Right atrium auricular region (tissue), 2 donors: ENCODE measurements at regions not wholly inside any gene's neighbourhood (a gene's known extent, or its start where the extent isn't known, plus 50 kb on each side); places are given as distances from the start of the nearest gene placed in this dataset.

ENCODE experiments used
- DNase-seq: peaks from one replicate; pipeline ENCODE4 v3.0.0-alpha.2; 2019; ENCODE audit warnings: low spot score
- H3K27ac ChIP-seq, 2 donors: fragments of 200-600 bp; sonication (generic); 1 replicate in 1 of 2; 2 replicates in 1 of 2; pipeline ENCODE4 v1.5.1; 2016 to 2019
- H3K27me3 ChIP-seq, 2 donors: fragments of 200-600 bp; sonication (generic); one replicate each; pipeline versions ENCODE4 v1.5.1 to v1.6.0; 2017 to 2019
- H3K36me3 ChIP-seq: fragments of 200-600 bp; sonication (generic); one replicate; pipeline ENCODE4 v1.5.1; 2016
- H3K4me1 ChIP-seq, 2 donors: fragments of 200-600 bp; sonication (generic); one replicate each; pipeline versions ENCODE4 v1.5.1 to v1.6.0; 2017 to 2019
- H3K4me3 ChIP-seq, 2 donors: fragments of 200-600 bp; sonication (generic); 1 replicate in 1 of 2; 2 replicates in 1 of 2; pipeline ENCODE4 v1.5.1; 2017 to 2019; ENCODE audit warnings: mild to moderate bottlenecking in 1 of 2, moderate library complexity in 1 of 2
- H3K9me3 ChIP-seq, 2 donors: fragments of 200-600 bp; sonication (generic); one replicate each; pipeline ENCODE4 v1.5.1; 2019
- TF ChIP-seq, protein P1 (sequence below), 2 donors: fragments of 200-600 bp; sonication (generic); IDR thresholded peaks; one replicate each; pipeline ENCODE4 v1.5.1; 2019; ENCODE audit warnings: antibody characterized with exemption in 2 of 2

- H3K4me1 ChIP-seq = no peaks in the 10 kb centered on the region
- H3K27ac ChIP-seq = no peak overlapping the region
- no peak overlapping the region for H3K4me3 ChIP-seq
- no peaks in the 10 kb centered on the region for H3K9me3 ChIP-seq
- no peak for DNase-seq
- no peaks in the 10 kb centered on the region for H3K36me3 ChIP-seq
- TF ChIP-seq, protein P1, sequence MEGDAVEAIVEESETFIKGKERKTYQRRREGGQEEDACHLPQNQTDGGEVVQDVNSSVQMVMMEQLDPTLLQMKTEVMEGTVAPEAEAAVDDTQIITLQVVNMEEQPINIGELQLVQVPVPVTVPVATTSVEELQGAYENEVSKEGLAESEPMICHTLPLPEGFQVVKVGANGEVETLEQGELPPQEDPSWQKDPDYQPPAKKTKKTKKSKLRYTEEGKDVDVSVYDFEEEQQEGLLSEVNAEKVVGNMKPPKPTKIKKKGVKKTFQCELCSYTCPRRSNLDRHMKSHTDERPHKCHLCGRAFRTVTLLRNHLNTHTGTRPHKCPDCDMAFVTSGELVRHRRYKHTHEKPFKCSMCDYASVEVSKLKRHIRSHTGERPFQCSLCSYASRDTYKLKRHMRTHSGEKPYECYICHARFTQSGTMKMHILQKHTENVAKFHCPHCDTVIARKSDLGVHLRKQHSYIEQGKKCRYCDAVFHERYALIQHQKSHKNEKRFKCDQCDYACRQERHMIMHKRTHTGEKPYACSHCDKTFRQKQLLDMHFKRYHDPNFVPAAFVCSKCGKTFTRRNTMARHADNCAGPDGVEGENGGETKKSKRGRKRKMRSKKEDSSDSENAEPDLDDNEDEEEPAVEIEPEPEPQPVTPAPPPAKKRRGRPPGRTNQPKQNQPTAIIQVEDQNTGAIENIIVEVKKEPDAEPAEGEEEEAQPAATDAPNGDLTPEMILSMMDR (IDR thresholded peaks at IDR 0.05) = no peak
- no peaks in the 10 kb centered on the region for H3K27me3 ChIP-seq
These were observed 56.0 kb upstream of the PRELP start for GRCh38 chr1:203419558-203419957.

GRCh38 chr1:203420263-203420662 is 55.3 kb upstream of the PRELP start:
- no peaks in the 10 kb centered on the region for H3K36me3 ChIP-seq
- TF ChIP-seq, protein P1 (IDR thresholded peaks at IDR 0.05) = no peak
- no peak for DNase-seq
- no peaks in the 10 kb centered on the region for H3K27me3 ChIP-seq
- no peaks in the 10 kb centered on the region for H3K4me1 ChIP-seq
- no peak overlapping the region for H3K27ac ChIP-seq
- no peak overlapping the region for H3K4me3 ChIP-seq
- H3K9me3 ChIP-seq = no peaks in the 10 kb centered on the region

DNA sequence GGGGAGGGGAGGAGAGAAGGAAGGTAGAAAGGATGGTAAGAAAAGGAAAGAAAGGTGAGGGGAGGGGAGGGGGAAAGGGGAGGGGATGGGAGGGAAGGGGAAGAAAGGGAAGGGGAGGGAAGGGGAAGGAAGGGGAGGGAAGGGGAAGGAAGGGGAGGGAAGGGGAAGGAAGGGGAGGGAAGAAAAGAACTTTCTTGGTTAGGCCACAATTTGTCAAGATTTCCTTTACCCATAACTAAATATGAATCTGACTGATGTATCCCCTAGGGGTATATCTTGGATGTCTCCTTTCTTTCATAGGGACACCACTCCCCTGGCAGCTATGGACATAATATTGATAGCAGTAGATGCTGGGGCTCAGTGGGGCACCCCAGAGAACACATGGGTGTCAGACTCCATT is 54.4 kb upstream of the PRELP start:
- TF ChIP-seq, protein P1 (IDR thresholded peaks at IDR 0.05) = no peak
- no peaks in the 10 kb centered on the region for H3K9me3 ChIP-seq
- no peaks in the 10 kb centered on the region for H3K27me3 ChIP-seq
- H3K36me3 ChIP-seq = no peaks in the 10 kb centered on the region
- H3K4me1 ChIP-seq = no peaks in the 10 kb centered on the region
- H3K4me3 ChIP-seq = no peak overlapping the region
- no peak for DNase-seq
- H3K27ac ChIP-seq = no peak overlapping the region

DNA sequence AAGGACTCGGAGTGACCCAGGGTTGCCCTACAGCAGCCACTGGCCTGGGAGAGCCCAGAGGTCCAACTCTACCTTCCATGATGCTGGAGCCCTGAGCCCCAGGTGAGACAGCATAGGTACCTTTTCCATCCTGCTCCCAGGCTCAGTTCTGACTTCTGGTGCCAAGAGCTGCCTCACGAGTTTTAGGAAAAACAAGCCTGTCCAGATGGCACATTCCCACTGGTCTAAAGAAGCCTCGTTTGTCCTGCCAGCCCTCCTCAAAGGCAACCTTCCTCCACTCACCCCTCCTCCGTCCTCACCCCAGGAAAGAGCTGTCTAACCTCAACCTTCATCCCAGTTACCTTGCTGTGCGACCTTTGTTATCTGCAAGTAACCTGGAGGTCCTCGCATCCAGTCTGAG is 53.5 kb upstream of the PRELP start:
- TF ChIP-seq, protein P1 (IDR thresholded peaks at IDR 0.05) = no peak
- H3K36me3 ChIP-seq = no peaks in the 10 kb centered on the region
- no peak overlapping the region for H3K27ac ChIP-seq
- no peaks in the 10 kb centered on the region for H3K4me1 ChIP-seq
- no peak overlapping the region for H3K4me3 ChIP-seq
- H3K9me3 ChIP-seq = no peaks in the 10 kb centered on the region
- DNase-seq = no peak
- no peaks in the 10 kb centered on the region for H3K27me3 ChIP-seq

DNA sequence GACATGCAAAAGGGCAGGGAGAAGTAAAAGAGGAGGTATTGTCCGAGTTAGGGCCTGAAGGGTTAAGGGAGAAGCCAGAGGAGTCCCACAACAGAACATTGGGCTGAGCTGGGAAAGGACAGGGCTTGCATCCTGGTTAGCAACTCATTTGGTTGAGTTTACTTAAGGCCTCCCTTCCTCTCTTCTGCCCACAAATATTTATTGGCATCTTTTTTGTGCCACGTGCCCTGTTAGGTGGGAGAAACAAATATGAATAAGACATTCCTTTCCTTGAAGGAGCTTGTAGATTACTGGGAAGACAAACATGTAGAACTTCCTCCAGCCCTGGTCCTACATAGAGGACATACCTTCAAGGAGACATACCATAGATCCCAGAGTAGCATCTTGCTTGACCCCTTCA is 53.0 kb upstream of the PRELP start:
- Histone ChIP-seq H3K4me3 (no peak overlapping the region), H3K4me1 (no peaks in the 10 kb centered on the region), H3K9me3 (no peaks in the 10 kb centered on the region), H3K36me3 (no peaks in the 10 kb centered on the region), H3K27ac (no peak overlapping the region), H3K27me3 (no peaks in the 10 kb centered on the region)
- DNase-seq = no peak
- TF ChIP-seq, protein P1 (IDR thresholded peaks at IDR 0.05) = no peak

GRCh38 chr1:203424285-203424684 is 51.3 kb upstream of the PRELP start:
- TF ChIP-seq, protein P1 (IDR thresholded peaks at IDR 0.05) = no peak
- Histone ChIP-seq H3K4me1 (no peaks in the 10 kb centered on the region), H3K27ac (no peak overlapping the region), H3K27me3 (no peaks in the 10 kb centered on the region), H3K4me3 (no peak overlapping the region), H3K9me3 (no peaks in the 10 kb centered on the region), H3K36me3 (no peaks in the 10 kb centered on the region)
- no peak for DNase-seq
